Nucleus accumbens (tissue), 56 donors: ENCODE measurements at regions not wholly inside any gene's neighbourhood (a gene's known extent, or its start where the extent isn't known, plus 50 kb on each side); places are given as distances from the start of the nearest gene placed in this dataset.
"Not testable (repeated sequence)": the region's sequence is repeated elsewhere in the genome, so short reads cannot be mapped to it uniquely, and the experiment has no call there.

Experiments
- DNase-seq, 56 donors: peaks; one replicate each; lab custom pipeline; 2025; lab: John Stamatoyannopoulos, UW

DNA sequence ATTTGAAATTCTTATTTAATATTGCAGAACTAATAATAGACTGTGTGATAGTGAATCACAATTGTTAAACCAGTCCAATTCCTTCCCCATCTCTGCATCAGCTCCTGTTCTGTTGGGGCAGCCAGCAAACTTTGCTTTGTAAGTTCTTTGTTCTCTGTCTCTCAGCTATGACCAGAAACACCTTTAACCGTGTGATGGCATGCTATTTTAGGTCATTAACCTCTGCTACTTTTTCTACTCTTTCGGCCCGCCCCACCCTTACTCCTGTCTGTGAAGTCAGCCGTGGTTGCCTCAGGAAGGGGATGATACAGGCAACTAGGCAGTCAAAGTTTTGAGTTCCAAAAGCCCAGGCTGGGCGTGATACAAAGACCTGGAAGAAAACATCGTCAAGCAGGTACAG is 51.3 kb upstream of the EGFL6 start:
- DNase-seq, result peak in 2 of 56 donors; percentile 0

DNA sequence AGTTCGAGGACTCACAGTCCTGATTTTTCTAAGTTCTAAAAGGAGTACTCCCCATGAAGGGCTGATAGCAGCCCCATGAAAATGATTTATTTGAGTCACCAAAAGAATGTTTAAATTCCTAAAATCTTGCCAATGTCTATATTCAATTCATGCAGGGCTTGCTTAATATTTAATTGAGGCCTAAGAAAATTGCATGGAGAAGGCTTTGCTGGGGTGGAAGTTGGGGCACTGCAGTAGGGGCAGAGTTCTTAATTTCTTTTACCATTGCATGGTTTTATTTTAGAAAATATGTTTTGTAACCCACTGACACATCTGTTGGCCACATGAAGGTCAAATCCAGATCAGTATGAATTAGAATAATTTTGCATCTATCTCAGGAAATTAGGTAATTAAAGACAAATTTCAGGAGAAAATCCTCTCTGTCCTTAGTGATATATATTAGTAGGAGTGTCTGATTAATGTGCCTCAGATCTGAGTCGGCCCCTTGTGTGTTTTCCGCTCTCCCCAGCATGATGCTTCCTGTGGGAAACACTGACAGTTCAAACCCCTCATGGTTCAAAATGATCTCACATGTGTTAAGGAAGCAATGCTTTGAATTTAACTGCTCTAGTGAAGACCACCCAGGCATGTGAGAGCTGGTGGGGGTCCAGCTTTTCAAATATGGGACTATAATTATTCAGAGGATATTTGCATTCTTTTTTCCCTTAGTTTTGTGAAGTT is 54.0 kb upstream of the EGFL6 start:
- DNase-seq, result no peak

DNA sequence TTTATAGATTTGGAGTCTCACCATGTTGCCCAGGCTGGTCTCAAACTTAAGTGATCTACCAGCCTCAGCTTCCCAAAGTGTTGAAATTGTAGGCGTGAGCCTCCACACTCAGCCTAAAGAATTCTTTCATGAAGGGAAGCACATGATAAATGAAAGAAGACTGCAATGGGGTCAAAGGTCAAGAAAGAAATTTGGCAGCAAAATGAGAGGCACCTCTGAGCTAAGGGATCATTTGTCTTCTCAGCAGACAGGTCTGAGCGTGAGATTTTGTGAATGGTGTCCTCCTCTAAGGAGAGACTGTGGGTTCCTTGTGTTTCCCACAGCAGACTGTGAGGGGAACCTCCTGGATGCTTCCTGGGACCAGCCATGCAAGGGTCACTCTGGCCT is 57.5 kb upstream of the EGFL6 start:
- no peak for DNase-seq

DNA sequence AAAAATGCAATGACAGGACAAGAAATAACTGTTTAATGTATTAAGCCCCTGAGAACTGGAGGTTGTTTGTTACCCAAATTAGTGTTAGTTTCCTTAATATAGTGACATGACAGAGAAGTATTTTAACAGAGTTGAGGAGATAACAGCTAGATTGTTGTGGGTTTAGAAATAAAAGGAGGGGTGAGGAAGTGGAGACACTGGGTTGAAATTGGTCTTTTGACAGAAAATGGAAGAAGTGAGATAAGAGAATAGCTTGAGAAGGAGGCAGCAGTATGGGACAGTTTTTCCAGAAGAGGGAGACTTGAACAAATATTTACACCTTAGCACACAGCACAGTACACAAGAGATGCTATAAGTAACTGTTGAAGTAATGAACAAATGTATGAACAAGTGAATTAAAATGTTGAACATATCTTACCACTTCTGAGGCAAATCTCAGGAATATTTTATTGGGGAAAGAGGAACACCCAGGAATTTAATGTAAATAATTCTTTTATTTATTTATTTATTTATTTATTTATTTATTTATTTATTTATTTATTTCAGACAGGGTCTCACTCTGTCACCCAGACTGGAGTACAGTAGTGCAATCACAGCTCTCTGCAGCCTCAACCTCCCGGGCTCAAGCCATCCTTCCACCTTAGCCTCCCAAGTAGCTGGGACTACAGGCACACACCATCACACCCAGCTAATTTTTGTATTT is 58.0 kb upstream of the EGFL6 start:
- DNase-seq, result no peak

DNA sequence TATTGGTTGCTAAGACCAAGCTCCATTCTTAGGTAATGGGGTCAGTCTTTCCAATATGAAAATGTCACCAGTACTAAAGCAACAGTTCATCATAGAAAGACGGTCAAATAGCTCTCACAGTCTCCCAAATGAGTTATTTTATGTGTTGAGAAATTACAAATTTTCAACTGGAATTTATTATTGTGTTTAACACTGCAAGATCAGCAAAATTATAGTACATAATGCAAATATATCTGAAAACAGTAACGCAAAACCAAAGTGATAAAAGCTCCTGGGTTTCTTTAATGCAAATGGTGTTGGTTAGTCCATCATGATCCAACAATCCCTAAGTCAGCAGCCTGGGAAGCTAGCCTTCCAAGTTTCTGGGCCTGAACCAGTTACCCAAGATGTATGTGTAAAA is 61.5 kb upstream of the EGFL6 start:
- no peak for DNase-seq

DNA sequence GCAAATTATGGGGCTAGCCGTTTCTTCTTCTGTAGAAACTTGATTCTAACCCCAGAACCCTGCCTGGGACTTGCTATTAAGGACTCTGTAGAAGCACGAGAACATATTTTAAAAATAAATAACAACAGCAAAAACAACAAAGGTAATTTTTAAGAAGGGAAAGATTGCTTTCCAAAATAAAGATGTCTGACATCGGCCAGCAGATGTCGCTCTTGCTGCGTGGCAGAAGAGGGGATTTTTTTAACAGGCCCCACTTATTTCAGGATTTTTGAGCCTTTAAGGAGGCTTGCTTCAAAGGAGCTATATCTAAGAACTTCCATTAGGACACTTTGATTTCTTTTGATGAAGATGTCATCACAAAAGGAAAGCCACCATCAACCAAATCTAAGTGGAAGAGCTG is 62.8 kb upstream of the EGFL6 start:
- peak in 19 of 56 donors; percentile 0 to 33 (median 4) for DNase-seq

GRCh38 chrX:13502590-13502989 is 66.8 kb upstream of the EGFL6 start:
- no peak for DNase-seq

DNA sequence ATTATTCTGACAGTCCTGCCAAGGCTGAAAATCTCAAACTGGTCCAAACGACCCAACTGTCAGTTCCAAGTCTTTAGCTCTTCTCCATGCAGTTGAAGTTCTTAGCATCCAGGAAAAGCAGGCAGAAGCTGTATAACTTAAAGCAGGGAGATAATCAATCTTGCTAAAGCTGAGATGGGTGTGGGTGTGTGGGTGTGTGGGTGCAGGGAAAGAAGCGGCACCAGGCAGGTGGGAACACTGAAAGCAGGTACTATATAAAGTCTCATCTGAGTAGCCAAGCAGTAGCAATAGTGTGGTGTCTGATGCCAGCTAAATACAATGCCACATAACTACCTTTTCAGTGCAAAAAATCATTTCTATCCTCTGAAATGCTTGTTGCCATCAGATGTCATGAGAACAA is 69.7 kb upstream of the EGFL6 start:
- DNase-seq, result peak in 24 of 56 donors; percentile 0 to 29 (median 3)

GRCh38 chrX:13498238-13498637 is 71.2 kb upstream of the EGFL6 start:
- DNase-seq, result no peak

DNA sequence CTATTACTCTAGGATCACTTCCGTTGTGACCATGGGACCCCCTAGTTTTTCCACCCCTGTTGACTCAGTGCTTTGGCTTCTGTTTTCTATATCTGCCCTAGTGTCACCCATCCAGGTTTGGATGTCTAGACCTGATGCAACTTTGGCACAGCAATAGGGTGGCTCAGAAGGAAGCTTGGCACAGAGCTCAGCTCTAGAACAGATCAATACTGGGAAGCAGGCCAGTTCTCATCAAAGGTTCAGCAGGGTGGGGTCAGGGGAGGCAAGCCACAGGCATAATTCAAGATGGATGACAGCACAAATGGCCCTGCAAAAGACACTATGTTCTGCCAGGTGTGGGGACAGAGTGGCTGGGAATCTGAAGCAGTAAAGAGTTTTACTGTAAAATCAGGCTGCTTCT is 74.2 kb upstream of the EGFL6 start:
- DNase-seq, result no peak

- DNase-seq, result no peak
These were observed 74.8 kb upstream of the EGFL6 start for GRCh38 chrX:13494562-13494961.

GRCh38 chrX:13493659-13494058 is 75.7 kb upstream of the EGFL6 start:
- DNase-seq, result no peak

DNA sequence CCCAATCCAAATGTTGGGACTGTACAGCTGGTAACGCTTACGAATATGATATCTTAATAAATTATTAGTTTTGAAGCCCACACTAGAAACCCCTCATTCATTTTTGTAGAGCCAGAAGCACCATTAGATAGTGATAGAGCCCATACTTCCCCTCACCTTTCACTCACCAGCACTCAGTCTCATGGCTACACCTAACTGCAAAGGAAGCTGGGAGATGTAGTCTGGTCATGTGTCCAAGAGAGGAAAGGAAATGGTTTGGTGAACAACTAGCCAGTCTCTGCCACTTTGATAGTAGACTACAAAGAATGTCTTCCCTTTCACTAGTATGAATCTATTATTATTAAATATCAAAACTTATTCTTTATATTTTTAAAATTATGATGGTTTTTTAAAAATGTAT is 77.1 kb upstream of the EGFL6 start:
- DNase-seq, result no peak

DNA sequence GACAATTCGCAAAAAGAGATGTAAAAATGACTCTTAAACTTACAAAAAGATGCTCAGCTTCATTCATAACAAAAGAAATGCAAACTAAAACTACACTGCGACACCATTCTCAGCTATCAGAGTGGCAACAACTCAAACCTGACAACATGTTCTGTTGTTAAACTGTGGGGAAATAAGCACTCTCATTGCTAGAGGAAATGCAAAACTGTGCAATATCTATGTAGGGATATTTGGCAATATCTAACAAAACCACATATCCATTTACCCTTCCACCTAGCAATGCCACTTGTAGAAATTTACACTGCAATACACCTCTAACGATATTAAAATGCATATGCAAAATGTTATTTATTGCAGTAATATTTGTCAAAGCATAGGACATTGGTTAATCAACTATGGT is 78.3 kb upstream of the EGFL6 start:
- no peak for DNase-seq

- DNase-seq, result peak in 1 of 56 donors; percentile 22
These were observed 79.9 kb upstream of the EGFL6 start for GRCh38 chrX:13489454-13489853.

- DNase-seq, result peak in 31 of 56 donors; percentile 0 to 48 (median 8)
These were observed 81.5 kb upstream of the EGFL6 start for GRCh38 chrX:13487731-13488505.

DNA sequence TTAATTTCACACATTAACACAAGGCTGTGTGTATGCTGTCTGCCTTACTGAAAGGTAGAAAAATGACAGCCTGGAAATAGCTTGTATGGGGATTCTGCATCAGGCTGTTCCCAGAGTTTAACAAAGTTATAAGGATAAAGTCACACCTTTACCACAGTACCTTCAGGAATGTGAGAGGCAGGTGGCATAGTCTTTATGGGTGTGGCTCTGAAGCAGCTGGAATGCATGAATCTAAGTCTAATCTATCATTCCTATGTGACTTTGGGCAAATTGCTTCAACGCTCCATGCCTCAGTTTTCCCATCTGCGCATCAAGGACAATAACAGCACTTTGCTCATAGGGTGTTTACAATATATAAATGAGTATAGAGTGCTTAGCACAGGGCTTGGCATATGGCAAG is 84.2 kb upstream of the EGFL6 start:
- DNase-seq, result no peak

GRCh38 chrX:13483773-13484172 is 85.6 kb upstream of the EGFL6 start:
- DNase-seq, result no peak

DNA sequence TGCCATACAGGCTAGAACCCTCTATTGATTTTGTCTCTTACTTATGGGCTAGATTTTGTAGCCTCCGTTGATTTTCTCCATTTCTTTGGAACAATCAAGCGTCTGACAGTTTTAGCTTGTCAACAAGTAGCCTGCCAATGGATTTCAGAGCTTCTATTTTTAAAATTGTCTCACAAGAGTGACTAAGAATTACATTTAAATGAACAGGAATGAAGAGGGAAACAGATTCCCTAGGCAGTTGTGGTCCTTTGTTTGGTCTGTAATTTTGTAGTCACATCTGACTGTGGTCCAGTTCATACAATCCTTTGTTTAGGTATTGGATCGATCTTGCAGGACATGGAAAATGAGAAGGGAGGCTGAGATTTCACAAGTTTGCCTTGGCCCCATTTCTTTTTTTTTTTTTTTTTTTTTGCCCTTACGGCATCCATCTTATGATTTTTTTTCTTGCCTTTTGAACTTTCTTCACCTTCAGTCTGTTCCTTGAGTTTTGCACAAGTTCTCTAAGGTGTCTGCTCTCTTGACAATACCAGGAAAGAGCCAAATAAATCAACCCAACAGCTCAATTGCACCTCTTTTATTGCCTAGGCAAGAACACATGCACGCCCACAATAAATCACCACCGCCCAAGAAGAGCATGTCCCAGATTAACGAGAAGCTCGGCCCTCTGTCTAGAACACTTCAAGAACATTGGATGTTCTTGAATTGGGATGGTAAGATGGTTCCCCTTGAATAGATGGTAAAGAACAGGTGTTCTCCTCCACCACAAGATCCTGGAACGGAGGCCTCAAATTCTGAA is 86.5 kb upstream of the EGFL6 start:
- no peak for DNase-seq

- not testable (repeated sequence) for DNase-seq
These were observed 88.6 kb upstream of the EGFL6 start for GRCh38 chrX:13480780-13481179.

DNA sequence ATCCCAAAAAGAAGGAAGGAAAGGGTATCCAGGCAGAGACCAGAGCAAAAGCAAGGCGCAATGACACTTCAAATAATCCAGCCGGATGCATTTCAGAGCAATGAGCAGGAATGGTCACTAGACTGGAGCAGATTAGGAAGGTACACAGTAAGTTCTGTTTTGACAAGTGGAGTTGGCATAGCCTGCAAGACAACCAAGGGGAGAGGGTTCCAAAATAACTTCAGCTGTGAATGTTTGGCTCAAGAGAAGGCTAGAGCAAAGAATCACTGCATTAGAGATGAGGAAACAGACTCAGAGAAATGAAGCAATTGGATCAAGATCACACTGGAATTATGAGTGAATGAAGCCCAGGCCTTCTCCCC is 90.0 kb upstream of the EGFL6 start:
- DNase-seq, result no peak
